DMS 273 (cell line): ENCODE measurements at regions not wholly inside any gene's neighbourhood (a gene's known extent, or its start where the extent isn't known, plus 50 kb on each side); places are given as distances from the start of the nearest gene placed in this dataset.

Experiments
- DNase-seq: peaks from one replicate; lab custom pipeline; 2025; ENCODE audit not compliant: unreplicated experiment; lab: John Stamatoyannopoulos, UW

- DNase-seq: peak; percentile 59
Measured at GRCh38 chr1:23639460-23640095, 52.0 kb upstream of the RPL11 start.

GRCh38 chr1:23638786-23639241 lies 52.8 kb upstream of the RPL11 start:
- peak; percentile 75 for DNase-seq

GRCh38 chr1:23638188-23638619 lies 53.4 kb upstream of the RPL11 start:
- DNase-seq: peak; percentile 52

GRCh38 chr1:23636009-23636408 lies 55.6 kb upstream of the RPL11 start:
- no peak for DNase-seq

GRCh38 chr1:23634840-23635651 lies 56.6 kb upstream of the RPL11 start:
- DNase-seq: peak; percentile 84

- DNase-seq: no peak
Measured at GRCh38 chr1:23634518-23634839, 57.1 kb upstream of the RPL11 start.

- DNase-seq: no peak
Measured at GRCh38 chr1:23632479-23633160, 59.0 kb upstream of the RPL11 start.

GRCh38 chr1:23629708-23630290 lies 61.8 kb upstream of the RPL11 start:
- no peak for DNase-seq

- DNase-seq: no peak
Measured at GRCh38 chr1:23628951-23629387, 62.6 kb upstream of the RPL11 start.

- no peak for DNase-seq
Measured at GRCh38 chr1:23627069-23627735, 64.4 kb upstream of the RPL11 start.

- no peak for DNase-seq
Measured at GRCh38 chr1:23625929-23626535, 65.6 kb upstream of the RPL11 start.

GRCh38 chr1:23625459-23625858 lies 66.1 kb upstream of the RPL11 start:
- no peak for DNase-seq

- DNase-seq: no peak
Measured at GRCh38 chr1:23624440-23624839, 65.1 kb upstream of the ID3 start.

GRCh38 chr1:23622284-23622683 lies 63.0 kb upstream of the ID3 start:
- DNase-seq: no peak

- DNase-seq: no peak
Measured at GRCh38 chr1:23620605-23621004, 61.3 kb upstream of the ID3 start.

- peak; percentile 69 for DNase-seq
Measured at GRCh38 chr1:23619299-23620188, 60.2 kb upstream of the ID3 start.

- DNase-seq: no peak
Measured at GRCh38 chr1:23618586-23619083, 59.3 kb upstream of the ID3 start.

GRCh38 chr1:23617084-23617521 lies 57.8 kb upstream of the ID3 start:
- DNase-seq: no peak

GRCh38 chr1:23616292-23616824 lies 57.1 kb upstream of the ID3 start:
- peak; percentile 31 for DNase-seq
